GM18498 (cell line): ENCODE measurements at regions not wholly inside any gene's neighbourhood (a gene's known extent, or its start where the extent isn't known, plus 50 kb on each side); places are given as distances from the start of the nearest gene placed in this dataset.
A peak's percentile ranks its signal among the peaks of the same experiment; 100 is the strongest.
"Not testable (repeated sequence)": the region's sequence is repeated elsewhere in the genome, so short reads cannot be mapped to it uniquely, and the experiment has no call there.

Experiments used
- ATAC-seq: cut with Tn5 transposase; IDR thresholded peaks from one replicate; pipeline ENCODE4 v1.9.1; 2021; ENCODE audit warnings: mild to moderate bottlenecking, moderate library complexity; ENCODE audit not compliant: unreplicated experiment

GRCh38 chr20:25867015-25867775 is 170.5 kb upstream of the ZNF337 start:
- ATAC-seq = not testable (repeated sequence)

- peak; percentile 54 for ATAC-seq
These were observed 169.3 kb upstream of the ZNF337 start for GRCh38 chr20:25865715-25866656.

- ATAC-seq = not testable (repeated sequence)
These were observed 168.5 kb upstream of the ZNF337 start for GRCh38 chr20:25864963-25865714.

GRCh38 chr20:25864326-25864962 is 167.8 kb upstream of the ZNF337 start:
- ATAC-seq = no peak

GRCh38 chr20:25863536-25864325 is 167.1 kb upstream of the ZNF337 start:
- ATAC-seq = no peak

GRCh38 chr20:25862967-25863530 is 166.4 kb upstream of the ZNF337 start:
- peak; percentile 47 for ATAC-seq

GRCh38 chr20:25860531-25861150 is 164.0 kb upstream of the ZNF337 start:
- no peak for ATAC-seq

- ATAC-seq = peak; percentile 68
These were observed 163.2 kb upstream of the ZNF337 start for GRCh38 chr20:25859649-25860530.

GRCh38 chr20:25858495-25859425 is 162.1 kb upstream of the ZNF337 start:
- ATAC-seq = no peak

- ATAC-seq = not testable (repeated sequence)
These were observed 160.6 kb upstream of the ZNF337 start for GRCh38 chr20:25857091-25857788.

- ATAC-seq = no peak
These were observed 159.7 kb upstream of the ZNF337 start for GRCh38 chr20:25856256-25856884.

- not testable (repeated sequence) for ATAC-seq
These were observed 159.0 kb upstream of the ZNF337 start for GRCh38 chr20:25855451-25856156.

- not testable (repeated sequence) for ATAC-seq
These were observed 158.0 kb upstream of the ZNF337 start for GRCh38 chr20:25854666-25855065.

- peak; percentile 80 for ATAC-seq
These were observed 157.2 kb upstream of the ZNF337 start for GRCh38 chr20:25853718-25854388.
